H1 (cell line): ENCODE measurements at regions not wholly inside any gene's neighbourhood (a gene's known extent, or its start where the extent isn't known, plus 50 kb on each side); places are given as distances from the start of the nearest gene placed in this dataset.

Source experiments
- CTCF ChIA-PET: fragments of 300-600 bp; sonication (Branson Sonifier 250); formaldehyde crosslinking; loops from one replicate; lab custom pipeline; 2021; ENCODE audit not compliant: partially characterized antibody; lab: Charles Lee
- POLR2A ChIA-PET: fragments of 300-600 bp; sonication (Branson Sonifier 250); formaldehyde crosslinking; loops from one replicate; lab custom pipeline; 2021; ENCODE audit warnings: inconsistent platforms; ENCODE audit not compliant: partially characterized antibody; lab: Charles Lee
- DNase-seq, 2 experiments: peaks; one replicate each; pipeline versions ENCODE4 v3.0.0 to v3.0.0-alpha.2; 2010 to 2022; ENCODE audit warnings: low spot score in 2 of 2, low read depth in 1 of 2, mixed read lengths in 1 of 2
- FAIRE-seq: peaks from 2 replicates; lab custom pipeline; 2011; peaks lifted over from hg19 to GRCh38; lab: Jason Lieb, UNC
- H2AFZ ChIP-seq: 2 replicates; pipeline ENCODE4 v1.8.1; 2012; ENCODE audit warnings: low read length, inconsistent platforms
- H2AK5ac ChIP-seq: 2 replicates; pipeline ENCODE4 v1.6.1; 2013; ENCODE audit warnings: low read depth, low read length
- H2BK120ac ChIP-seq: replicated peaks from 2 replicates; pipeline ENCODE3; 2013; ENCODE audit warnings: low read depth, low read length, inconsistent platforms
- H2BK12ac ChIP-seq: 2 replicates; pipeline ENCODE4 v1.6.1; 2013; ENCODE audit warnings: low read depth, low read length
- H2BK15ac ChIP-seq: 2 replicates; pipeline ENCODE4 v1.6.1; 2013; ENCODE audit warnings: low read length
- H2BK20ac ChIP-seq: 2 replicates; pipeline ENCODE4 v1.6.1; 2013; ENCODE audit warnings: low read length
- H2BK5ac ChIP-seq: 2 replicates; pipeline ENCODE4 v1.6.1; 2013; ENCODE audit warnings: low read depth, low read length
- H3K14ac ChIP-seq: 2 replicates; pipeline ENCODE4 v1.6.1; 2013; ENCODE audit warnings: inconsistent platforms; ENCODE audit not compliant: insufficient read length
- H3K18ac ChIP-seq: 2 replicates; pipeline ENCODE4 v1.6.1; 2013; ENCODE audit warnings: low read length; ENCODE audit errors: extremely low read depth
- H3K23ac ChIP-seq: 2 replicates; pipeline ENCODE4 v1.6.1; 2013; ENCODE audit warnings: inconsistent platforms; ENCODE audit not compliant: insufficient read length
- H3K23me2 ChIP-seq: 2 replicates; pipeline ENCODE4 v1.6.1; 2013; ENCODE audit warnings: low read depth, low read length
- H3K27ac ChIP-seq: 2 replicates; pipeline ENCODE4 v1.6.1; 2011; ENCODE audit warnings: low read depth, low read length, inconsistent platforms
- H3K27me3 ChIP-seq, 4 experiments: replicated peaks in 1 of 4; 1 replicate in 1 of 4; 2 replicates in 3 of 4; pipeline versions ENCODE4 v1.6.1 to v1.8.1; 2011 to 2013; ENCODE audit warnings: low read length in 3 of 4, mild to moderate bottlenecking in 3 of 4, inconsistent platforms in 2 of 4, mixed read lengths in 2 of 4, moderate library complexity in 1 of 4; ENCODE audit not compliant: control insufficient read depth in 3 of 4, insufficient read depth in 3 of 4; ENCODE audit errors: extremely low read depth in 1 of 4
- H3K36me3 ChIP-seq, 4 experiments: 2 replicates each; pipeline versions ENCODE4 v1.6.1 to v1.8.1; 2011 to 2013; ENCODE audit warnings: mild to moderate bottlenecking in 4 of 4, low read length in 3 of 4, moderate library complexity in 2 of 4, control low read depth in 1 of 4, inconsistent platforms in 1 of 4; ENCODE audit not compliant: insufficient read depth in 4 of 4, control insufficient read depth in 2 of 4
- H3K4ac ChIP-seq: replicated peaks from 2 replicates; pipeline ENCODE3; 2013; ENCODE audit warnings: low read length, low read depth, mixed read lengths, inconsistent platforms; ENCODE audit not compliant: insufficient read length
- H3K4me1 ChIP-seq, 4 experiments: replicated peaks in 1 of 4; 1 replicate in 1 of 4; 2 replicates in 3 of 4; pipeline versions ENCODE4 v1.6.1 to v1.8.1; 2011 to 2013; ENCODE audit warnings: low read length in 3 of 4, inconsistent platforms in 2 of 4, mixed read lengths in 1 of 4; ENCODE audit not compliant: insufficient read depth in 4 of 4, control insufficient read depth in 3 of 4
- H3K4me2 ChIP-seq, 2 experiments: 2 replicates each; pipeline versions ENCODE4 v1.6.1 to v1.8.1; 2011 to 2013; ENCODE audit warnings: low read depth in 2 of 2, low read length in 2 of 2, control low read depth in 1 of 2, inconsistent platforms in 1 of 2, mild to moderate bottlenecking in 1 of 2; ENCODE audit not compliant: insufficient read depth in 1 of 2
- H3K4me3 ChIP-seq, 4 experiments: fragments of 200-600, 300-600 bp in 1 of 4; sonication (generic), shearing (Covaris generic), sonication (Bioruptor Twin) in 1 of 4; 2 replicates each; pipeline versions ENCODE4 v1.5.1 to v1.8.1; 2011 to 2016; ENCODE audit warnings: low read length in 4 of 4, low read depth in 3 of 4, control low read depth in 2 of 4, inconsistent platforms in 2 of 4, mild to moderate bottlenecking in 2 of 4, mixed read lengths in 1 of 4, moderate library complexity in 1 of 4; ENCODE audit not compliant: insufficient read depth in 2 of 4; ENCODE audit errors: extremely low read depth in 1 of 4
- H3K56ac ChIP-seq: replicated peaks from 2 replicates; pipeline ENCODE3; 2013; ENCODE audit warnings: low read depth, mild to moderate bottlenecking, mixed read lengths, low read length, inconsistent platforms; ENCODE audit not compliant: insufficient read length
- H3K79me1 ChIP-seq: 2 replicates; pipeline ENCODE4 v1.6.1; 2013; ENCODE audit warnings: low read depth, low read length, control low read depth
- H3K79me2 ChIP-seq, 2 experiments: 2 replicates each; pipeline versions ENCODE4 v1.6.1 to v1.8.1; 2012 to 2013; ENCODE audit warnings: low read length in 2 of 2, mild to moderate bottlenecking in 2 of 2, inconsistent platforms in 1 of 2; ENCODE audit not compliant: insufficient read depth in 2 of 2, control insufficient read depth in 1 of 2
- H3K9ac ChIP-seq, 4 experiments: replicated peaks in 1 of 4; 1 replicate in 1 of 4; 2 replicates in 3 of 4; pipeline versions ENCODE4 v1.6.1 to v1.8.1; 2011 to 2013; ENCODE audit warnings: low read depth in 3 of 4, low read length in 3 of 4, control low read depth in 2 of 4, mild to moderate bottlenecking in 2 of 4, moderate library complexity in 2 of 4, inconsistent platforms in 1 of 4; ENCODE audit errors: extremely low read depth in 1 of 4
- H3K9me3 ChIP-seq, 2 experiments: 2 replicates each; pipeline versions ENCODE4 v1.6.1 to v1.8.1; 2012 to 2013; ENCODE audit warnings: mild to moderate bottlenecking in 2 of 2, moderate library complexity in 2 of 2, control low read depth in 1 of 2, inconsistent platforms in 1 of 2, low read depth in 1 of 2, low read length in 1 of 2, mixed read lengths in 1 of 2; ENCODE audit not compliant: insufficient read depth in 2 of 2
- H4K20me1 ChIP-seq, 2 experiments: replicated peaks in 1 of 2; 2 replicates each; pipeline versions ENCODE3 to v1.8.1; 2011 to 2013; ENCODE audit warnings: inconsistent platforms in 2 of 2, low read length in 2 of 2, mild to moderate bottlenecking in 1 of 2; ENCODE audit not compliant: insufficient read depth in 2 of 2, control insufficient read depth in 1 of 2
- H4K5ac ChIP-seq: 2 replicates; pipeline ENCODE4 v1.6.1; 2013; ENCODE audit warnings: low read length, low read depth, mixed read lengths, inconsistent platforms; ENCODE audit not compliant: insufficient read length
- H4K8ac ChIP-seq: 2 replicates; pipeline ENCODE4 v1.8.0; 2013; ENCODE audit warnings: mild to moderate bottlenecking, moderate library complexity, low read length, inconsistent platforms; ENCODE audit not compliant: insufficient read depth; ENCODE audit errors: extremely low read depth
- H4K91ac ChIP-seq: replicated peaks from 2 replicates; pipeline ENCODE3; 2013; ENCODE audit warnings: low read length, mixed read lengths, inconsistent platforms; ENCODE audit not compliant: insufficient read length
- RXRA ChIP-seq: IDR thresholded peaks from 2 replicates; pipeline ENCODE4 v1.6.1; 2011; ENCODE audit warnings: low read depth, mild to moderate bottlenecking, low read length, moderate library complexity; ENCODE audit not compliant: insufficient read depth
- TAF7 ChIP-seq: optimal IDR thresholded peaks from 2 replicates; pipeline ENCODE3; 2011; ENCODE audit warnings: low read depth, mild to moderate bottlenecking, inconsistent platforms, low read length, moderate library complexity, borderline replicate concordance
- WGBS, 2 experiments: shearing (Covaris generic) in 1 of 2; methylation state at CpG; one replicate each; pipeline versions ENCODE4 v1.1.6 to v1.1.7; 2013 to 2015; ENCODE audit warnings: low lambda C conversion rate in 2 of 2, mixed read lengths in 2 of 2, inconsistent platforms in 1 of 2, low coverage in 1 of 2, missing lambda C conversion rate in 1 of 2; ENCODE audit not compliant: insufficient replicate concordance in 2 of 2, insufficient coverage in 1 of 2, insufficient read length in 1 of 2; ENCODE audit errors: extremely low coverage in 1 of 2, missing lambda C conversion rate in 1 of 2; 5-methylcytosine and 5-hydroxymethylcytosine counted together

- Histone ChIP-seq H4K91ac (no peak overlapping the region), H4K5ac (no peak overlapping the region), H3K23me2 (peaks cover 2% of the 10 kb centered on the region; the same call in 1 of the 2 replicates), H2AFZ (no peak overlapping the region), H3K23ac (no peak overlapping the region), H3K18ac (no peak overlapping the region), H3K4me3 (no peak overlapping the region), H3K9me3 (no peaks in the 10 kb centered on the region), H4K20me1 (no peaks in the 10 kb centered on the region), H3K27ac (no peak overlapping the region), H3K9ac (no peak overlapping the region), H3K36me3 (no peaks in the 10 kb centered on the region), H3K4me2 (no peak overlapping the region), H3K4me1 (peaks cover 0 to 3% (median under 1%) of the 10 kb centered on the region in 4 experiments; a peak in 1 of 7 replicates), H3K14ac (no peak overlapping the region), H4K8ac (no peak overlapping the region), H3K4ac (no peak overlapping the region), H3K79me2 (no peaks in the 10 kb centered on the region), H2AK5ac (no peak overlapping the region), H2BK15ac (no peak overlapping the region), H3K56ac (no peak overlapping the region), H3K79me1 (no peaks in the 10 kb centered on the region), H2BK12ac (no peak overlapping the region), H2BK120ac (no peak overlapping the region), H2BK20ac (no peak overlapping the region), H2BK5ac (no peak overlapping the region), H3K27me3 (peaks cover 0 to 1% (median 0%) of the 10 kb centered on the region in 4 experiments; a peak in 1 of 7 replicates)
- ChIA-PET CTCF (no interaction called here), POLR2A (no interaction called here)
- FAIRE-seq (no peak), DNase-seq (no peak)
- 87% methylated on average over 2 of the region's 2 CpGs; no CpG with 5 or more reads in 1 of the 2 experiments for WGBS, 2 experiments
- TF ChIP-seq RXRA: no peak
- no peak for TF ChIP-seq TAF7
Measured at GRCh38 chr11:21911061-21911460, 281.8 kb upstream of the ANO5 start.
